NCI-H1694 treated with DMSO at 0.1 percent for 48 hours (cell line): ENCODE measurements at regions not wholly inside any gene's neighbourhood (a gene's known extent, or its start where the extent isn't known, plus 50 kb on each side); places are given as distances from the start of the nearest gene placed in this dataset.

Source experiments
- DNase-seq: peaks from one replicate; lab custom pipeline; 2025; lab: John Stamatoyannopoulos, UW

- DNase-seq, result no peak
Measured at GRCh38 chr5:89929173-89929572, 480.4 kb downstream of the CETN3 start.

- no peak for DNase-seq
Measured at GRCh38 chr5:89922161-89922560, 487.4 kb downstream of the CETN3 start.

GRCh38 chr5:89917112-89917511 is 492.4 kb downstream of the CETN3 start:
- no peak for DNase-seq

- no peak for DNase-seq
Measured at GRCh38 chr5:89916131-89916530, 493.4 kb downstream of the CETN3 start.

- DNase-seq, result no peak
Measured at GRCh38 chr5:89908876-89909275, 500.7 kb downstream of the CETN3 start.

- no peak for DNase-seq
Measured at GRCh38 chr5:89904442-89904841, 505.1 kb downstream of the CETN3 start.

- no peak for DNase-seq
Measured at GRCh38 chr5:89901983-89902382, 507.6 kb downstream of the CETN3 start.

- no peak for DNase-seq
Measured at GRCh38 chr5:89901346-89901745, 508.2 kb downstream of the CETN3 start.

GRCh38 chr5:89900346-89900745 is 509.2 kb downstream of the CETN3 start:
- DNase-seq, result no peak

GRCh38 chr5:89899559-89899958 is 510.0 kb downstream of the CETN3 start:
- no peak for DNase-seq

GRCh38 chr5:89893546-89893945 is 516.0 kb downstream of the CETN3 start:
- no peak for DNase-seq

GRCh38 chr5:89885670-89886069 is 523.9 kb downstream of the CETN3 start:
- no peak for DNase-seq

- no peak for DNase-seq
Measured at GRCh38 chr5:89883967-89884366, 525.6 kb downstream of the CETN3 start.

GRCh38 chr5:89878140-89879132 is 531.1 kb downstream of the CETN3 start:
- DNase-seq, result no peak

GRCh38 chr5:89871906-89872305 is 537.6 kb downstream of the CETN3 start:
- DNase-seq, result no peak

GRCh38 chr5:89869346-89869745 is 540.2 kb downstream of the CETN3 start:
- DNase-seq, result no peak

- DNase-seq, result no peak
Measured at GRCh38 chr5:89866410-89866809, 543.1 kb downstream of the CETN3 start.

- DNase-seq, result no peak
Measured at GRCh38 chr5:89864941-89865340, 544.6 kb downstream of the CETN3 start.

- no peak for DNase-seq
Measured at GRCh38 chr5:89857790-89858189, 551.8 kb downstream of the CETN3 start.

- DNase-seq, result no peak
Measured at GRCh38 chr5:89855417-89855816, 554.1 kb downstream of the CETN3 start.

GRCh38 chr5:89851911-89852310 is 557.6 kb downstream of the CETN3 start:
- DNase-seq, result no peak

- DNase-seq, result no peak
Measured at GRCh38 chr5:89850513-89850865, 559.1 kb downstream of the CETN3 start.

- no peak for DNase-seq
Measured at GRCh38 chr5:89849830-89850512, 559.6 kb downstream of the CETN3 start.
